Lower lobe of right lung (tissue), 2 donors: ENCODE measurements at regions not wholly inside any gene's neighbourhood (a gene's known extent, or its start where the extent isn't known, plus 50 kb on each side); places are given as distances from the start of the nearest gene placed in this dataset.

Source experiments
- ATAC-seq, 2 donors: fragments of 200-7000 bp; cut with Tn5 transposase; one replicate each; pipeline ENCODE4 v1.9.1; 2020 to 2022; ENCODE audit warnings: mild to moderate bottlenecking in 2 of 2, moderate library complexity in 2 of 2
- DNase-seq: peaks from one replicate; pipeline ENCODE4 v3.0.0-alpha.2; 2020
- H3K27ac ChIP-seq: fragments of 200-600 bp; one replicate; pipeline ENCODE4 v1.8.0; 2022
- H3K27me3 ChIP-seq: fragments of 200-600 bp; one replicate; pipeline ENCODE4 v1.8.0; 2022; ENCODE audit warnings: low read depth
- H3K36me3 ChIP-seq: fragments of 200-600 bp; one replicate; pipeline ENCODE4 v1.8.0; 2022; ENCODE audit warnings: mild to moderate bottlenecking
- H3K4me1 ChIP-seq: fragments of 200-600 bp; one replicate; pipeline ENCODE4 v1.8.0; 2022
- H3K4me3 ChIP-seq: fragments of 200-600 bp; one replicate; pipeline ENCODE4 v1.8.0; 2022; ENCODE audit warnings: mild to moderate bottlenecking
- H3K9me3 ChIP-seq: fragments of 200-600 bp; one replicate; pipeline ENCODE4 v1.8.0; 2022
- CTCF ChIP-seq: fragments of 200-600 bp; IDR thresholded peaks from one replicate; pipeline ENCODE4 v1.8.0; 2022; ENCODE audit warnings: antibody characterized with exemption, mild to moderate bottlenecking
- intact Hi-C: fragments of 100-400 bp; cut with DNase I; formaldehyde crosslinking; loops from one replicate; pipeline ENCODE4 v1.11.0; 2022
- donor health status: DM: no; HTN: yes; CAD: no; lungs with severe emphysema.

- no peak for DNase-seq
- TF ChIP-seq CTCF: no peak
- no peak overlapping the region for H3K4me3 ChIP-seq
- no peaks in the 10 kb centered on the region for H3K27me3 ChIP-seq
- H3K36me3 ChIP-seq: no peaks in the 10 kb centered on the region
- intact Hi-C loops: no loop called here
- no peaks in the 10 kb centered on the region for H3K4me1 ChIP-seq
- H3K9me3 ChIP-seq: no peaks in the 10 kb centered on the region
- no peak for ATAC-seq
- no peak overlapping the region for H3K27ac ChIP-seq
These were observed 753.3 kb upstream of the LRRN3 start for GRCh38 chr7:110337646-110338045.

GRCh38 chr7:110347081-110347480 is 743.8 kb upstream of the LRRN3 start:
- ATAC-seq: no peak

GRCh38 chr7:110356438-110356837 is 734.5 kb upstream of the LRRN3 start:
- TF ChIP-seq CTCF: no peak
- H3K27me3 ChIP-seq: no peaks in the 10 kb centered on the region
- no peak for DNase-seq
- no peak for ATAC-seq
- no peaks in the 10 kb centered on the region for H3K4me1 ChIP-seq
- no peak overlapping the region for H3K4me3 ChIP-seq
- H3K27ac ChIP-seq: no peak overlapping the region
- peaks cover 8% of the 10 kb centered on the region for H3K9me3 ChIP-seq
- no peaks in the 10 kb centered on the region for H3K36me3 ChIP-seq
- intact Hi-C loops: no loop called here

More at GRCh38 chr7:110347081-110347480, 743.8 kb upstream of the LRRN3 start:
- H3K9me3 ChIP-seq: no peaks in the 10 kb centered on the region
- H3K4me3 ChIP-seq: no peak overlapping the region
- H3K27me3 ChIP-seq: no peaks in the 10 kb centered on the region
- DNase-seq: no peak
- TF ChIP-seq CTCF: no peak
- intact Hi-C loops: no loop called here
- H3K36me3 ChIP-seq: no peaks in the 10 kb centered on the region
- H3K27ac ChIP-seq: no peak overlapping the region
- no peaks in the 10 kb centered on the region for H3K4me1 ChIP-seq

- H3K4me3 ChIP-seq: no peak overlapping the region
- no peak for ATAC-seq
- H3K4me1 ChIP-seq: no peaks in the 10 kb centered on the region
- H3K27ac ChIP-seq: no peak overlapping the region
- TF ChIP-seq CTCF: no peak
- H3K27me3 ChIP-seq: no peaks in the 10 kb centered on the region
- intact Hi-C loops: no loop called here
- DNase-seq: no peak
- peaks cover 7% of the 10 kb centered on the region for H3K9me3 ChIP-seq
- H3K36me3 ChIP-seq: no peaks in the 10 kb centered on the region
These were observed 732.9 kb upstream of the LRRN3 start for GRCh38 chr7:110358028-110358427.

GRCh38 chr7:110371709-110372108 is 719.2 kb upstream of the LRRN3 start:
- intact Hi-C loops: no loop called here
- Histone ChIP-seq H3K27me3 (no peaks in the 10 kb centered on the region), H3K27ac (no peak overlapping the region), H3K4me1 (no peaks in the 10 kb centered on the region), H3K36me3 (no peaks in the 10 kb centered on the region), H3K9me3 (no peaks in the 10 kb centered on the region), H3K4me3 (no peak overlapping the region)
- ATAC-seq: no peak
- TF ChIP-seq CTCF: no peak
- DNase-seq: no peak

GRCh38 chr7:110372685-110373084 is 718.2 kb upstream of the LRRN3 start:
- TF ChIP-seq CTCF: no peak
- DNase-seq (no peak), ATAC-seq (no peak)
- Histone ChIP-seq H3K4me1 (no peaks in the 10 kb centered on the region), H3K4me3 (no peak overlapping the region), H3K27ac (no peak overlapping the region), H3K9me3 (no peaks in the 10 kb centered on the region), H3K27me3 (no peaks in the 10 kb centered on the region), H3K36me3 (no peaks in the 10 kb centered on the region)
- intact Hi-C loops: no loop called here
